HG03196 (cell line): ENCODE measurements at regions not wholly inside any gene's neighbourhood (a gene's known extent, or its start where the extent isn't known, plus 50 kb on each side); places are given as distances from the start of the nearest gene placed in this dataset.
"Not testable (repeated sequence)": the region's sequence is repeated elsewhere in the genome, so short reads cannot be mapped to it uniquely, and the experiment has no call there.

Source experiments
- ATAC-seq: cut with Tn5 transposase; IDR thresholded peaks from one replicate; pipeline ENCODE4 v1.9.1; 2021; ENCODE audit not compliant: unreplicated experiment

- ATAC-seq: no peak
Observed at GRCh38 chr10:36462194-36462593, 663.2 kb upstream of the ANKRD30A start.

- not testable (repeated sequence) for ATAC-seq
Observed at GRCh38 chr10:36458437-36458836, 667.0 kb upstream of the ANKRD30A start.

- no peak for ATAC-seq
Observed at GRCh38 chr10:36457751-36458150, 667.6 kb upstream of the ANKRD30A start.

GRCh38 chr10:36455526-36456133, 669.8 kb upstream of the ANKRD30A start:
- no peak for ATAC-seq

GRCh38 chr10:36452851-36453250, 672.5 kb upstream of the ANKRD30A start:
- ATAC-seq: no peak

GRCh38 chr10:36451391-36451970, 673.9 kb upstream of the ANKRD30A start:
- no peak for ATAC-seq

- no peak for ATAC-seq
Observed at GRCh38 chr10:36450380-36450779, 675.0 kb upstream of the ANKRD30A start.

GRCh38 chr10:36448760-36449691, 676.4 kb upstream of the ANKRD30A start:
- no peak for ATAC-seq

GRCh38 chr10:36446881-36447280, 678.5 kb upstream of the ANKRD30A start:
- ATAC-seq: no peak

GRCh38 chr10:36443233-36443632, 682.2 kb upstream of the ANKRD30A start:
- ATAC-seq: no peak

GRCh38 chr10:36441557-36441956, 683.8 kb upstream of the ANKRD30A start:
- no peak for ATAC-seq

GRCh38 chr10:36440539-36440938, 684.9 kb upstream of the ANKRD30A start:
- no peak for ATAC-seq

GRCh38 chr10:36437367-36437766, 688.0 kb upstream of the ANKRD30A start:
- ATAC-seq: no peak

- no peak for ATAC-seq
Observed at GRCh38 chr10:36428507-36428906, 696.9 kb upstream of the ANKRD30A start.

GRCh38 chr10:36425131-36425797, 700.1 kb upstream of the ANKRD30A start:
- no peak for ATAC-seq

GRCh38 chr10:36424502-36424901, 700.9 kb upstream of the ANKRD30A start:
- ATAC-seq: no peak

GRCh38 chr10:36423821-36424248, 701.6 kb upstream of the ANKRD30A start:
- ATAC-seq: no peak

- ATAC-seq: no peak
Observed at GRCh38 chr10:36421992-36422391, 703.4 kb upstream of the ANKRD30A start.

GRCh38 chr10:36416513-36416912, 708.9 kb upstream of the ANKRD30A start:
- no peak for ATAC-seq

GRCh38 chr10:36412942-36413341, 712.5 kb upstream of the ANKRD30A start:
- ATAC-seq: no peak

- not testable (repeated sequence) for ATAC-seq
Observed at GRCh38 chr10:36400238-36400637, 725.2 kb upstream of the ANKRD30A start.
